Smooth muscle cell (in vitro differentiated cells): ENCODE measurements at regions not wholly inside any gene's neighbourhood (a gene's known extent, or its start where the extent isn't known, plus 50 kb on each side); places are given as distances from the start of the nearest gene placed in this dataset.

Experiments
- DNase-seq: peaks from one replicate; lab custom pipeline; 2025; ENCODE audit not compliant: unreplicated experiment; lab: John Stamatoyannopoulos, UW
- H2AFZ ChIP-seq: fragments of 200-600 bp; sonication (generic); 2 replicates; pipeline ENCODE4 v1.6.0; 2016; ENCODE audit warnings: antibody characterized with exemption, low read depth, mild to moderate bottlenecking
- H3F3A ChIP-seq: fragments of 200-600 bp; sonication (generic); 2 replicates; pipeline ENCODE4 v1.6.0; 2017; ENCODE audit warnings: antibody characterized with exemption, low read depth
- H3K27ac ChIP-seq: fragments of 200-600 bp; sonication (generic); 2 replicates; pipeline ENCODE4 v1.5.1; 2016; ENCODE audit warnings: low read depth, mild to moderate bottlenecking
- H3K27me3 ChIP-seq: fragments of 200-600 bp; sonication (generic); 2 replicates; pipeline ENCODE4 v1.6.1; 2016; ENCODE audit warnings: low read depth, mild to moderate bottlenecking
- H3K36me3 ChIP-seq: fragments of 200-600 bp; sonication (generic); 2 replicates; pipeline ENCODE4 v1.5.1; 2016; ENCODE audit warnings: low read depth
- H3K4me1 ChIP-seq: fragments of 200-600 bp; sonication (generic); 2 replicates; pipeline ENCODE4 v1.5.1; 2016; ENCODE audit warnings: low read depth
- H3K4me2 ChIP-seq: fragments of 200-600 bp; sonication (generic); 2 replicates; pipeline ENCODE4 v1.6.0; 2016; ENCODE audit warnings: mild to moderate bottlenecking
- H3K4me3 ChIP-seq: fragments of 200-600 bp; sonication (generic); 2 replicates; pipeline ENCODE4 v1.5.1; 2016; ENCODE audit warnings: mild to moderate bottlenecking
- H3K79me2 ChIP-seq: fragments of 200-600 bp; sonication (generic); 2 replicates; pipeline ENCODE4 v1.6.0; 2016; ENCODE audit warnings: low read depth, mild to moderate bottlenecking
- H3K9ac ChIP-seq: fragments of 200-600 bp; sonication (generic); 2 replicates; pipeline ENCODE4 v1.6.0; 2016; ENCODE audit warnings: low read depth
- H3K9me3 ChIP-seq: fragments of 200-600 bp; sonication (generic); replicated peaks from 2 replicates; pipeline ENCODE4 v1.5.1; 2016; ENCODE audit warnings: low read depth
- H4K20me1 ChIP-seq: fragments of 200-600 bp; sonication (generic); 2 replicates; pipeline ENCODE4 v1.6.0; 2016; ENCODE audit warnings: low read depth
- WGBS: methylation state at CpG from one replicate; pipeline ENCODE4 v1.1.7; 2016; ENCODE audit warnings: low lambda C conversion rate; 5-methylcytosine and 5-hydroxymethylcytosine counted together
- TF ChIP-seq, protein P1 (sequence below): fragments of 200-600 bp; sonication (generic); IDR thresholded peaks from 2 replicates; pipeline ENCODE4 v1.5.1; 2017; ENCODE audit warnings: borderline replicate concordance, mild to moderate bottlenecking, antibody characterized with exemption; ENCODE audit not compliant: insufficient read depth, poor library complexity, severe bottlenecking

DNA sequence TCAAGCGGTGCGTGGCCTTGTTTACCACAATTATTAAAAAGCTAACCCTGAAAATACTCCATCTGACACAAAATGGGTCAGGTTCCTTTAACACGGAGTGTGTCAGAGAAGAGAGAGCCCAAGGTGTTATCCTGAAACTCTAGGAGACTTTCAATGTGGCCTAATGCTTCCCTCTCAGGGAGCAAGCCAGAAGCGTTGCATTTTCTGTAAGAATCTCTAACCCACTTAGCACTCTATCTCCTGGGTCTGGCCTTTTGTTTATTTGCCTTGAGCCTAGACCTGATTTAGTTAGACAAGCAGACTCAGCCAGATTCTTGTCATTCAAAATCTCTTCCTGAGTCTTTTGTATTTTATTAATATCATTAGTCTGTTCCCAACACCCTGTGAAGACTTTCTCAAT lies 184.0 kb upstream of the SYT1 start:
- TF ChIP-seq, protein P1, sequence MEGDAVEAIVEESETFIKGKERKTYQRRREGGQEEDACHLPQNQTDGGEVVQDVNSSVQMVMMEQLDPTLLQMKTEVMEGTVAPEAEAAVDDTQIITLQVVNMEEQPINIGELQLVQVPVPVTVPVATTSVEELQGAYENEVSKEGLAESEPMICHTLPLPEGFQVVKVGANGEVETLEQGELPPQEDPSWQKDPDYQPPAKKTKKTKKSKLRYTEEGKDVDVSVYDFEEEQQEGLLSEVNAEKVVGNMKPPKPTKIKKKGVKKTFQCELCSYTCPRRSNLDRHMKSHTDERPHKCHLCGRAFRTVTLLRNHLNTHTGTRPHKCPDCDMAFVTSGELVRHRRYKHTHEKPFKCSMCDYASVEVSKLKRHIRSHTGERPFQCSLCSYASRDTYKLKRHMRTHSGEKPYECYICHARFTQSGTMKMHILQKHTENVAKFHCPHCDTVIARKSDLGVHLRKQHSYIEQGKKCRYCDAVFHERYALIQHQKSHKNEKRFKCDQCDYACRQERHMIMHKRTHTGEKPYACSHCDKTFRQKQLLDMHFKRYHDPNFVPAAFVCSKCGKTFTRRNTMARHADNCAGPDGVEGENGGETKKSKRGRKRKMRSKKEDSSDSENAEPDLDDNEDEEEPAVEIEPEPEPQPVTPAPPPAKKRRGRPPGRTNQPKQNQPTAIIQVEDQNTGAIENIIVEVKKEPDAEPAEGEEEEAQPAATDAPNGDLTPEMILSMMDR: no peak
- Histone ChIP-seq H3K9me3 (no peaks in the 10 kb centered on the region), H3K4me1 (no peaks in the 10 kb centered on the region), H3K4me3 (no peak overlapping the region), H2AFZ (no peak overlapping the region), H3K4me2 (no peak overlapping the region), H3K27ac (no peak overlapping the region), H3K27me3 (no peaks in the 10 kb centered on the region), H3K36me3 (no peaks in the 10 kb centered on the region), H3K79me2 (no peaks in the 10 kb centered on the region), H3F3A (no peaks in the 10 kb centered on the region), H4K20me1 (no peaks in the 10 kb centered on the region), H3K9ac (no peak overlapping the region)
- no peak for DNase-seq
- 71% methylated on average over 4 of the region's 4 CpGs for WGBS

DNA sequence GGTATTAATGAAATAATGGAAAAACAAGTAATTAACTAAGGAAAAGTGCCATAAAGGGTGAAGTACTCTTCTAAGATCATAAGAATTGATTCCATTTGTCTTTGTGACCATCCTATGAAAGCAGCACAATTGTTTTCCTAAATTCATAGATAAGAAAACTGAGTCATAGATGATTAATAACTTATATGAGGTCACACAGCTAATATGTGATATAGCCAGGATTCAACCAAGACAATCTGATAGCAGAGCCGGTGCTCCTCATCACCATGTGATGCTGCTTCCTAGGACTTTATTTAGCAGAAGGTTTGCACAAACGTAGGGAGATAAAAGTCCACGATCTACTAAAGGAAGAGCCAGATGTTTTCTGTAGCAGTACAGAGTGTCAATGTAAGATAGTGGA lies 181.5 kb upstream of the SYT1 start:
- Histone ChIP-seq H2AFZ (peak overlapping the region; percentile 5), H3K79me2 (no peaks in the 10 kb centered on the region), H3K4me2 (no peak overlapping the region), H3F3A (no peaks in the 10 kb centered on the region), H3K36me3 (no peaks in the 10 kb centered on the region), H4K20me1 (no peaks in the 10 kb centered on the region), H3K4me3 (no peak overlapping the region), H3K9ac (no peak overlapping the region), H3K27me3 (no peaks in the 10 kb centered on the region), H3K4me1 (no peaks in the 10 kb centered on the region), H3K9me3 (no peaks in the 10 kb centered on the region), H3K27ac (no peak overlapping the region)
- WGBS: 55% methylated on average over 3 of the region's 3 CpGs
- no peak for DNase-seq
- TF ChIP-seq, protein P1: no peak

DNA sequence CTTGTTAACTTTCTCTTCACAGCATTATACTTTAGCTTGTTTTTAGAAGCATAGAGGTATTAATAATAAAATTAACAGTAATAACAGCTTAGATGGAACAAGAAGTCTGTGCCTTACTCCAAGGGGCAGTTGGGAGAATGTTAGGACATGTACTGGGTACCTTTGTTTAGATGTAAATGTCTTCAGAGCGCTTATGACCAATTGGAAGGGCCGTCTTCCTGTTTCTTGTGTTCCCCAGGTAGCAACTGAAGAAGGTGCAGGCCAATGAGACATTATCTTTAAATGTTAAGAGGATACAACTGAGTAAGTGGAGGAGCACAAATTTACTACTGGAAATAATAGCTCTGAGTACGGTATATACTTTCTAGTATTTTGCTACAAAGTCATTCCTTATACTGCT lies 180.9 kb upstream of the SYT1 start:
- Histone ChIP-seq H3K79me2 (no peaks in the 10 kb centered on the region), H3K9ac (no peak overlapping the region), H3F3A (no peaks in the 10 kb centered on the region), H3K4me1 (no peaks in the 10 kb centered on the region), H3K9me3 (no peaks in the 10 kb centered on the region), H3K4me3 (no peak overlapping the region), H3K27ac (no peak overlapping the region), H4K20me1 (no peaks in the 10 kb centered on the region), H3K27me3 (no peaks in the 10 kb centered on the region), H3K4me2 (no peak overlapping the region), H2AFZ (no peak overlapping the region), H3K36me3 (no peaks in the 10 kb centered on the region)
- no peak for DNase-seq
- TF ChIP-seq, protein P1: no peak
- 95% methylated on average over 3 of the region's 3 CpGs for WGBS

DNA sequence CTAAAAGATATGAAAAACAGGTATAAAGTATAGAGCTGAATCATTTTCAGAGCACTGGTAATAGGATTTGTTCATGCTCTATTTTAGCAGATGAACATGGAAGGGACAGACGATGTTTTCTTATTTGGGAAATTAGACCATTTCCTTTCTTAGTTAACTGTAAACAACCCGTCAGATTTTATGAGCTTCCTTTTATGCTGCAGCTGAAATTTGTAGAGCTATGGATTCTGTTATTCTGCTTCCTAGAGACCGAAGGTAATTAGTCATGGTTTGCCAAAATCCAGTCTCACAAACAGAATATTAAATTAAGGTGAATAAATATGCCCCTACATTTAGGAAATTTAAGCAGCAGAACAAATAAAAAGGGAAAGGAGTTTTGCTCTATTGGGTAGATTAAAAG lies 180.2 kb upstream of the SYT1 start:
- H2AFZ ChIP-seq: peak overlapping the region; percentile 52
- no peak for DNase-seq
- TF ChIP-seq, protein P1: no peak
- H4K20me1 ChIP-seq: no peaks in the 10 kb centered on the region
- H3K4me1 ChIP-seq: no peaks in the 10 kb centered on the region
- no peak overlapping the region for H3K9ac ChIP-seq
- H3F3A ChIP-seq: no peaks in the 10 kb centered on the region
- no peak overlapping the region for H3K27ac ChIP-seq
- no peaks in the 10 kb centered on the region for H3K9me3 ChIP-seq
- 29% methylated on average over 3 of the region's 3 CpGs for WGBS
- no peak overlapping the region for H3K4me2 ChIP-seq
- no peak overlapping the region for H3K4me3 ChIP-seq
- no peaks in the 10 kb centered on the region for H3K27me3 ChIP-seq
- no peaks in the 10 kb centered on the region for H3K79me2 ChIP-seq
- H3K36me3 ChIP-seq: no peaks in the 10 kb centered on the region
